DND-41 (cell line): ENCODE measurements at regions not wholly inside any gene's neighbourhood (a gene's known extent, or its start where the extent isn't known, plus 50 kb on each side); places are given as distances from the start of the nearest gene placed in this dataset.

Experiments used
- EZH2 ChIP-seq: IDR thresholded peaks from 3 replicates; pipeline ENCODE4 v1.6.1; 2012; ENCODE audit warnings: borderline replicate concordance, low read depth, mild to moderate bottlenecking, moderate library complexity, low read length, inconsistent platforms; ENCODE audit not compliant: severe bottlenecking
- TF ChIP-seq, protein P1 (sequence below): IDR thresholded peaks from 2 replicates; pipeline ENCODE4 v1.5.1; 2012; ENCODE audit warnings: borderline replicate concordance, low read length, moderate library complexity, mild to moderate bottlenecking; ENCODE audit not compliant: poor library complexity, severe bottlenecking; ENCODE audit errors: extremely low read depth

DNA sequence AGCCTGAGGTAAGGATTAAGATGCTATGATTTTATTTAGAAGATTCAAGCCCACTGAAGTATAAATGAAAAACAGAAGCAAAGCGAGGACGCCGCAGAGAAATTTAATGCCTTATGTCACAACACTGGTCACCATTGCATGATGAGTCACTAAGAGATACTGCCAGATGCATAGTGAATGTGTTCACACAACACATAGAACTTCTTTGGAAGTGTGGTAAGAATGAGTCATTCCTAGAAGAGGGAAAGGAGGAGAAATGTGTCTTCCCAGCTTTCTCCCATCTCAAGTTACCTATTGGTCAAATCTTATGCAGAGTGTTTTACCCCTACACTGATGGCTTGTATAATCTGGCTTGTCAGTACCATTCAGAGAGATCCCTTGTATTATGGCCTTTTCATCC, 465.3 kb upstream of the ARRDC3 start:
- TF ChIP-seq, protein P1, sequence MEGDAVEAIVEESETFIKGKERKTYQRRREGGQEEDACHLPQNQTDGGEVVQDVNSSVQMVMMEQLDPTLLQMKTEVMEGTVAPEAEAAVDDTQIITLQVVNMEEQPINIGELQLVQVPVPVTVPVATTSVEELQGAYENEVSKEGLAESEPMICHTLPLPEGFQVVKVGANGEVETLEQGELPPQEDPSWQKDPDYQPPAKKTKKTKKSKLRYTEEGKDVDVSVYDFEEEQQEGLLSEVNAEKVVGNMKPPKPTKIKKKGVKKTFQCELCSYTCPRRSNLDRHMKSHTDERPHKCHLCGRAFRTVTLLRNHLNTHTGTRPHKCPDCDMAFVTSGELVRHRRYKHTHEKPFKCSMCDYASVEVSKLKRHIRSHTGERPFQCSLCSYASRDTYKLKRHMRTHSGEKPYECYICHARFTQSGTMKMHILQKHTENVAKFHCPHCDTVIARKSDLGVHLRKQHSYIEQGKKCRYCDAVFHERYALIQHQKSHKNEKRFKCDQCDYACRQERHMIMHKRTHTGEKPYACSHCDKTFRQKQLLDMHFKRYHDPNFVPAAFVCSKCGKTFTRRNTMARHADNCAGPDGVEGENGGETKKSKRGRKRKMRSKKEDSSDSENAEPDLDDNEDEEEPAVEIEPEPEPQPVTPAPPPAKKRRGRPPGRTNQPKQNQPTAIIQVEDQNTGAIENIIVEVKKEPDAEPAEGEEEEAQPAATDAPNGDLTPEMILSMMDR = no peak
- no peak for TF ChIP-seq EZH2
